Panc1 (cell line): ENCODE measurements at regions not wholly inside any gene's neighbourhood (a gene's known extent, or its start where the extent isn't known, plus 50 kb on each side); places are given as distances from the start of the nearest gene placed in this dataset.

Experiments used
- ATAC-seq: fragments of 200-7000 bp; cut with Tn5 transposase; 2 replicates; pipeline ENCODE4 v1.9.1; 2020; ENCODE audit warnings: mild to moderate bottlenecking, moderate library complexity
- BruUV-seq: library from RNA; stranded (reverse); fragments of 400-500 nt; replicated peaks from 2 replicates; lab custom pipeline; 2021; lab: Mats Ljungman, UMichigan
- CTCF ChIA-PET: fragments of 300-600 bp; sonication (Branson Sonifier 250); formaldehyde crosslinking; loops from one replicate; lab custom pipeline; 2022; ENCODE audit warnings: antibody characterized with exemption; lab: Charles Lee
- POLR2A ChIA-PET: fragments of 300-600 bp; sonication (Branson Sonifier 250); formaldehyde crosslinking; loops from one replicate; lab custom pipeline; 2022; ENCODE audit warnings: antibody characterized with exemption; lab: Charles Lee
- DNase-seq: peaks from one replicate; pipeline ENCODE4 v3.0.0-alpha.2; 2010; ENCODE audit warnings: low read depth, low spot score
- H3K27ac ChIP-seq: 2 replicates; pipeline ENCODE4 v1.5.1; 2011; ENCODE audit warnings: mild to moderate bottlenecking, low read length, inconsistent platforms
- H3K27me3 ChIP-seq: fragments of 200-500 bp; sonication (Bioruptor generic); 2 replicates; pipeline ENCODE4 v1.6.0; 2014; ENCODE audit warnings: low read length, inconsistent platforms; ENCODE audit not compliant: control insufficient read depth, insufficient read depth
- H3K36me3 ChIP-seq: fragments of 200-500 bp; sonication (Bioruptor generic); 2 replicates; pipeline ENCODE4 v1.5.1; 2014; ENCODE audit warnings: inconsistent platforms, mild to moderate bottlenecking, low read length, moderate library complexity; ENCODE audit not compliant: control insufficient read depth, insufficient read depth
- H3K4me1 ChIP-seq: 2 replicates; pipeline ENCODE4 v1.5.1; 2011; ENCODE audit warnings: inconsistent platforms, mild to moderate bottlenecking, low read length, moderate library complexity; ENCODE audit not compliant: control insufficient read depth, insufficient read depth
- H3K4me3 ChIP-seq, 2 experiments: 2 replicates each; pipeline ENCODE4 v1.5.1; 2011 to 2012; ENCODE audit warnings: low read depth in 2 of 2, low read length in 2 of 2, mild to moderate bottlenecking in 2 of 2, inconsistent platforms in 1 of 2, moderate library complexity in 1 of 2
- H3K9me3 ChIP-seq: fragments of 200-500 bp; sonication (Bioruptor generic); 2 replicates; pipeline ENCODE4 v1.5.1; 2014; ENCODE audit warnings: low read depth, mild to moderate bottlenecking, inconsistent platforms, low read length, moderate library complexity; ENCODE audit not compliant: control insufficient read depth, insufficient read depth
- CTCF ChIP-seq: fragments of 450-650 bp; IDR thresholded peaks from 2 replicates; pipeline ENCODE4 v1.5.1; 2017; ENCODE audit warnings: mild to moderate bottlenecking
- POLR2AphosphoS5 ChIP-seq: IDR thresholded peaks from 2 replicates; pipeline ENCODE4 v1.6.1; 2012; ENCODE audit warnings: mild to moderate bottlenecking, low read depth, low read length, moderate library complexity
- REST ChIP-seq, 2 experiments: IDR thresholded peaks; 2 replicates each; pipeline ENCODE4 v1.6.1; 2011 to 2012; ENCODE audit warnings: low read depth in 2 of 2, control low read depth in 1 of 2, low read length in 1 of 2, mild to moderate bottlenecking in 1 of 2, moderate library complexity in 1 of 2; ENCODE audit not compliant: insufficient read depth in 1 of 2
- SIN3A ChIP-seq: IDR thresholded peaks from 2 replicates; pipeline ENCODE4 v1.6.1; 2012; ENCODE audit warnings: low read depth, mild to moderate bottlenecking, low read length, moderate library complexity, borderline replicate concordance; ENCODE audit not compliant: insufficient read depth
- TCF7L2 ChIP-seq: IDR thresholded peaks from 2 replicates; pipeline ENCODE4 v1.6.1; 2011; ENCODE audit warnings: mild to moderate bottlenecking, low read depth, low read length, inconsistent platforms
- in situ Hi-C: cut with HindIII; loops from 2 replicates; pipeline ENCODE4 v1.10.0; 2016; ENCODE audit warnings: low sequenced_read_pairs, low pct_unique_long_range_greater_than_20kb
- intact Hi-C: fragments of 100-400 bp; cut with micrococcal nuclease; formaldehyde crosslinking; loops from one replicate; pipeline ENCODE4 v1.10.0; 2022; ENCODE audit not compliant: unreplicated experiment

GRCh38 chrX:133468051-133468450, 52.8 kb upstream of the GPC4 start:
- Histone ChIP-seq H3K4me3 (no peak overlapping the region), H3K36me3 (no peaks in the 10 kb centered on the region), H3K4me1 (no peaks in the 10 kb centered on the region), H3K27ac (no peak overlapping the region), H3K27me3 (no peaks in the 10 kb centered on the region), H3K9me3 (no peaks in the 10 kb centered on the region)
- DNase-seq (no peak), ATAC-seq (no peak)
- BruUV-seq: no TSS peak
- intact Hi-C loops: no loop called here
- ChIA-PET CTCF (no interaction called here), POLR2A (no interaction called here)
- TF ChIP-seq CTCF (no peak), REST (IDR thresholded peaks at IDR 0.05; ENCODE audit: insufficient read depth in 1 of 2, low read depth in 2 of 2, low read length in 1 of 2) (no peak), TCF7L2 (no peak), SIN3A (no peak), POLR2AphosphoS5 (no peak)
- in situ Hi-C loops: no loop called here

DNA sequence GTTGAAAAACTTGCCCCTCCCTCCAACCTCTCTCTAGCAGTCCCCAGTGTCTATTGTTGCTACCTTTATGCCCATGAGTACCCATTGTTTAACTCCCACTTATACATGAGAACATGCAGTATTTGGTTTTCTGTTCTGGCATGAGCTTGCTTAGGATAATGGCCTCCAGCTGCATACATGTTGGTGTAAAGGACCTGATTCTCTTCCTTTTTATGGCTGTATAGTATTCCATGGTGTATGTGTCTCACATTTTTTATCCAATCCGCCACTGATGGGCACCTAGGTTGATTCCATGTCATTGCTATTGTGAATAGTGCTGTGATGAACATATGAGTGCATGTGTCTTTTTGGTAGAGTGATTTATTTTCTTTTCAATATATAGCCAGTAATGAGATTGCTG, 50.0 kb upstream of the GPC4 start:
- ChIA-PET CTCF (interaction anchor here (0.5 kb wide), 1 partner anchor 461 kb away, joined by 4 read pairs; no protein-coding TSS in a partner anchor), POLR2A (no interaction called here)
- Histone ChIP-seq H3K27me3 (no peaks in the 10 kb centered on the region), H3K27ac (no peak overlapping the region), H3K4me1 (no peaks in the 10 kb centered on the region), H3K4me3 (no peak overlapping the region), H3K36me3 (no peaks in the 10 kb centered on the region), H3K9me3 (no peaks in the 10 kb centered on the region)
- ATAC-seq (no peak), DNase-seq (no peak)
- in situ Hi-C loops (no loop called here), intact Hi-C loops (no loop called here)
- TF ChIP-seq TCF7L2 (no peak), POLR2AphosphoS5 (no peak), CTCF (no peak), SIN3A (no peak), REST (IDR thresholded peaks at IDR 0.05; ENCODE audit: insufficient read depth in 1 of 2, low read depth in 2 of 2, low read length in 1 of 2) (no peak)
- no TSS peak for BruUV-seq
